HG03108 (cell line): ENCODE measurements at regions not wholly inside any gene's neighbourhood (a gene's known extent, or its start where the extent isn't known, plus 50 kb on each side); places are given as distances from the start of the nearest gene placed in this dataset.

ENCODE experiments used
- ATAC-seq: cut with Tn5 transposase; IDR thresholded peaks from one replicate; pipeline ENCODE4 v1.9.1; 2021; ENCODE audit warnings: moderate library complexity; ENCODE audit not compliant: unreplicated experiment

DNA sequence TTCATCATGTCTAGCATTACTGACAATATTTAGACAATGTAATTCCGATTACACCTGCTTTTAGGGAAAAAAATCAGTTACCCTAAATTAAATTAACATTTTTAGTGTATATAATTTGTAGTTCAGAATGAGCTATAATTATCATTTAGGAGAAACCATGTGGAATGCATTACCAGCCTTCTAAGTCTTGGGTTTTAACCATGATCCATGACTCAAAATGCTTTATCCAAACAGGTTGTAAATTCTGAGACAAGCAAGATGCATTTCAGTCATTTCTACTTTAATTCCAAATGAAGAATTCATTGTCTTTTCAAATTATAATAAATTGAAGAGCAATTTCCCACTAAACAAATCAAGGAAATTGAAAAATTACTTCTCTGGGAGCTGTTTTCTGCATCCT, 243.7 kb upstream of the LRIG1 start:
- no peak for ATAC-seq

DNA sequence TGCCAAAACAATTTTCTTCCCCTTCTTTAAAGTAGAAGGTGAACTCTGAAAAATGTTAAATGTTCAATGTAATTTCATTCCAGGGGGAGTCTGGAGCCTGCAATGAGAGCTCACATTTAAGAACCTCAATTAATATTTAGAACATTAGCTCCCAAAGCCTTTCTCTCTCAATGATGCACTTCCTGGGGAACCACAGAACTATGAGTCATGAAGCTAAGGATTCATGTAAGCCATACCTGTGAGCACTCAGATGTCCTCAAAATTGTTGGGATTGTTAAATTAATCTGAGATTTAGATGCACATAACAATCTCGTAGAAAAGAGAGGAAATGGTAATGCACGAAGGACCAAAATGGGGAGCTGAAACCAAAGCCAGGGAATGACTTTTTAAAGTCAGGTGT, 244.2 kb upstream of the LRIG1 start:
- ATAC-seq = no peak

DNA sequence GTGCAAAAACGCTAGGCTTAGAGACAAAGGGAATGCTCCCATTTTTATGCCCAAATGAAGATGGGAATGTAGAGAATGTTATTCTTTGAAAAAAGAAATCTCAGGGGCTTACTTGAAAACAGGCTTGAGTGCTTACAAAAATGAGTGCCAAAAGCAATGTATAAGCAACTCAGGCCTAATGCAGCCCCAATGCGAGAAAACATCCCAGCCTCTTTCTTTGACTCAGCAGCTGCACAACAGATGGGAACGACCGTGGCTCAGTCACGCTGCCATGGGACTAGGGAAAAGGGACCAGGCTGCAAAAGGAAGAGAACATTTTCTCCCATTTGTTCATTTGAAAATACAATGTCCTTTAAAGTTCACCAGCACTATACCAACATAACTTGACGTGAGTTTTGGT, 246.4 kb upstream of the LRIG1 start:
- ATAC-seq = no peak

DNA sequence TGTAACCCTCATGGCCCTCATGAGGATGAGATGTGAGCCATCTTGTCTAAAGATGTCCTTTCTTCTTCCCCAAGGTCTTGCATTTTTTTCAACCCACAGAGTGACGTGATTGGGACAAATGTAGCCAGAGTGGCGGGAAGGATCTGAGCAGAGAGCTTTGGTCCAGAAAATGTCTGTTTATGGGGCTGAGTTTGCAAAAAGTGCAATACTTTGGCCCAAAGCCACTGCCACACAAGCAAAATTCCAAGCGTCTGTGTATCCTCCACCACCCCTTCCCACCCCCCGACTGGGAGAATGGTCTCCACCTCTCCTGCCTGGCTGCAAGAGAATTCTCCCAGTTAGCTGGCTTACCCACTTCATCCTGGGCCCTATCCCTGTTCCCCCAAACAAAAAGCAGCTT, 246.9 kb upstream of the LRIG1 start:
- ATAC-seq = no peak

- no peak for ATAC-seq
These were observed 247.5 kb upstream of the LRIG1 start for GRCh38 chr3:66748175-66748876.

GRCh38 chr3:66751842-66752241, 246.3 kb upstream of the KBTBD8 start:
- no peak for ATAC-seq

DNA sequence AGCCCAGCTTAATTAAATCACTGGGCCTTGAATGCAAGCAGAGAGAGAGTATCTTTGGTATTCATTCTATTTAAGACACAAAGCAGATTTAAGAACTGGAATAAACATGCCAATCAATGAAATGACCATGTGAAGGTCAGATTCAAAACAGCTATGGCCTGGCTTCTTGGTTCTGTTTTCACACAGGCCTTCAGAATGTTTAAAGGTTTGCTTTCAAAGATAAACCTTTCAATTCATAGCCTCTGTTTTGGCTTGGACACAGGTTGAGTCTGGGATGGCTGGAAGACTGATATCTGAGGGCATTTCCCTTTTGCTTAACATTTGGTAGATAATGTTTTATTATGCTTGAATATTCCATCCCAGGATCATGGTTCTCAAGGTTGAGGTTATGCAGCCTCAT, 244.4 kb upstream of the KBTBD8 start:
- ATAC-seq = no peak

DNA sequence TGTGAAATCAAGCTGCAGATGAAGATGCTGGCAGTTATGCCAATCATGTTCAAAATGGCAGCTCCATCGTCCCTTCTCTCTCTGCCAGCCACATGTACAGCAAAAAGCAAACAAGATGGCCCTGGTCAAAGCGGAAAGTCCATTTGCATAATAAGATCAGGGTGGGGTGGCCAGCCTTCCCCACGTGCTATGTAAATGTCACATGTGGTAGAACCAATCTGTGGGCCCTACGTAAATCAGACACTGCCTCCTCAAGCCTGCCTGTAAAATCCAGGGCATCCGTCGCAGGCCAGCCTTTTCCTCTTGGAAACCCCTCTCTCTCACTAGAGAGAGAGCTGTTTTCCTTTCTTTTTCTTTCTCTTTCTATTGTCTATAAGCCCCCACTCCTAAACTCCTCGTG, 243.5 kb upstream of the KBTBD8 start:
- no peak for ATAC-seq

- no peak for ATAC-seq
These were observed 242.2 kb upstream of the KBTBD8 start for GRCh38 chr3:66755924-66756323.

DNA sequence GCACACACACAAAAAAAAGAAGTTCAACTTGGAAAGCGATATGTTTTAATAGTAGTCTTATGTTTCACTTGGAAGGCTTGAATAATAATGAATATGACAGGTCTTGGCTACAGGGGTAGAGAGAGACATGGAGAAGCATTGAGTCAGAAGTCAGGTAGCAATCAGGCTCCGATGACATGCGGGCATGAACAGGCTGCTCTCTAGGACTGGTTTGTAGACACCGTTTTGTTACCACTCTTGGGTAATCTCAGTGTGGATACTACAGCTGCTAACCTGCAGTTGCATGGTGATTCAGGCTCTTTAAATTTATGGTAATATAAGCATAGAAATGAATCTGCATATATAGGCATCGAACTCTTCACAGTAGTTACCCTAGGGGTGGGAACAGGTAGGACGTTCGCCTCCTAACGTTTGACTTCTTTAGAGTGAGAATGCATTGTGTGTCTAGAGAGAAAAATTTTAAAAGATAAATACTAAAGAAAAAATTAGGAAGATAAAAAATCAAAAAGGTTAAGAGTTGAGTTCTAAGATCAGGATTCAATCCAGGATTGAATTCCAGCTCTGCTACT, 241.6 kb upstream of the KBTBD8 start:
- no peak for ATAC-seq

DNA sequence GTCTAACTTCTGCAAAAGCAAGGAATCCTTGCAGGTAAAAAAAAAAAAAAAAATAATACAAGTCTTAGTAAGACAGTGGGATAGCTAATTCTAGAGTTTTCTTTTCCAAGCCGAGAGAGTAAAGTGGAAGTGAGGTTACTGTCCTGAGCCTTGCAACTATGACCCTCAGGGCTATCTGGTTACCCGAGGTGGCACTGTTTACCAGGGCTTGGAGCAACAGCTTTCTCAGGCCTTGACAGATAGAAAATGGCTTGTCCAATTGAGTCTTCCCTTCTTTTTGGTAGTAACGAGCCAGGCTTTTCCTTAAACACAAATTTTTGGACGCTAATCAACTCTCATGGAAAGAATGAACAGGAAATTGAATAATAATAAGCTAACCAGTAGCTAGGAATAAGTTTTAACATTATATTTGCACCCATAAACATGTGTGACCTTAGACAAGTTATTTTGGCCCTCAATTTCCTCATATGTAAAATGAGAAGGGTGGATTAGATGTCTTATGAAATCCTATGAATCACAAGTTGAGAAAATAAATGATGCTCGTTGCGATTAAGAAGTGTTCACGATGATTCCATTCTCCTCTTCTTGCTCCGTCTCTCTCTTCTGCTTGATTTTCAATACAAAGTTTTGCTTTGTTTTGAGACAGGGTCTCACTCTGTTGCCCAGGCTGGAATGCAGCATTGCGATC, 236.9 kb upstream of the KBTBD8 start:
- ATAC-seq = no peak

GRCh38 chr3:66762916-66763693, 235.0 kb upstream of the KBTBD8 start:
- no peak for ATAC-seq

- no peak for ATAC-seq
These were observed 220.0 kb upstream of the KBTBD8 start for GRCh38 chr3:66778107-66778506.

DNA sequence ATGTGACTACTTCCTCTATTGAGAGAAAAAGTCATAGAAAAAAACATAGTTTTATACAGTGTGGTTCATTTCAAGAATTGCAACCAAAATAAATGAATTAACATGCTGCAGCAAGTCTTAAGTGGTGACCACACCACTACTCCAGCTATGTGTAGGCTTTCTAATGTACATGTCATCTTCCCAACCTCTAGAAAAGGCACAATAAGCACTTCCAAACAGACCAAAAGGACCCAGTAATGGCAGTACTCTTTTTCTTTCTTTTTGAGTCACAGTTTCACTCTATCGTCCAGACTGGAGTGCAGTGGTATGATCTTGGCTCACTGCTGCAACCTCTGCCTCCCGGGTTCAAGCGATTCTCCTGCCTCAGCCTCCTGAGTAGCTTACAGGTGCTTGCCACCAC, 219.3 kb upstream of the KBTBD8 start:
- no peak for ATAC-seq

GRCh38 chr3:66785191-66785909, 212.8 kb upstream of the KBTBD8 start:
- no peak for ATAC-seq

DNA sequence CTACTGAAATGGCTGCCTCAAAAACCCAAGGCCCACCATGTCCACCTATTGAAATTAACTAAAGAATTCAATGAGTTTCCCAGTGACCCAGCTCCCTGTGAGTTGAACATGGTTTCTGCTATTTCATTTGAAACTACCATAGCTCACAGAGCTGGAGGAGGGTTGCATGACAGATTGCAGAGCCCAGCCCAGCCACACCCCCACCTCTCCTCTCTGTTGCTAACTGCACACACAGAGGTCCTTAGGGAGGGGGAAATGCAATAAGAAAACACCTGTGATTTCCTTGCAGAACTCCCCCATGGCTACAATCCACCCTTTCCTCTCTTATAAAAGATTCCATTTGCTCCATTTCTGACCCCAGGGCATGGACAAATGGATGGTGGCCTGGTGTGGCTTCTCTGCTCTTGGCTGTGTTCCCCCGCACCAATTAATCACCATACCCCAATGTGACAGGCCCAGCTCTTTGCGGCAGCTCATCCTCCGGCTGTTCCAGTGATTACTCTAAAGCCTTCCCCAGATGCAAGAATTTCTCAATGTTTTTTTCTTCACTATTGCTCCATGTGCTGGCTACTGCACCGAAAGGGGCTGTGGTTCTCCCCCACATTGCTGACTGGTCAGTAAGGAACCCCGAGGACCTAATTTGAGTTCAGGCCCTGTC, 208.4 kb upstream of the KBTBD8 start:
- no peak for ATAC-seq

- ATAC-seq = no peak
These were observed 206.0 kb upstream of the KBTBD8 start for GRCh38 chr3:66792086-66792485.

GRCh38 chr3:66795365-66795764, 202.7 kb upstream of the KBTBD8 start:
- no peak for ATAC-seq

GRCh38 chr3:66796343-66796742, 201.8 kb upstream of the KBTBD8 start:
- ATAC-seq = no peak

DNA sequence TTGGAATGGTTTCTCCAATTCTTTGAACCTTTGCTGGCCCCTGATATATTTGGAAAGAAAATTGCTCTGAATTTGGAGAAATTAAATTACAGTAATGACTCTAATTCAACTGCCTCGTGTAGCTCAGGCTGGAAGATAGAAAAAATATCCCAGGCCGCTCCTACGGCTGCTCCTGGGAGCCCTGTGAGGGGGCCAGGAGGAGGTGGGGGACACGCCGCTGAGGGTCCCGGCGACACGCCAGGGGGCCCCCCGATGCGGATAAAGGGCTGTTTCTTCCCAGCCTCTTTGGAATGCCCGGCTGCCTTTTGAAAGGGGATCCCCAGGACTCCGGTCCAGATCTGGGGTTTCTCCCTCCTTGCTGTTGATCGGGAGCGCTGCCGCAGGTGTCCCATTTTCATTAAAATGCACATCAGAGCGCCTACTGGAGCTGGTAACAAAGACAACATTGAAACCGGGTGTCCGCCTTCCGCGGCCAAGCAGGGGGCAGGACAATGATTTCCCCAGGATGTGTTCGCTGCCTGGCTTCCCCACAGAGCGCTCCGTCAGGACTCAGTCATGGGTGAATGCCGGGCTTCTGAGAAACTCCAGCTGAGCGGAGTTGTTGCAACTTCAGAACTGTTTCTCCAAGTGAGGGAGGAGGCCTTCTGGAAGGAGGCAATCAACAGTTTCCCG, 200.1 kb upstream of the KBTBD8 start:
- ATAC-seq = no peak
